ENCODE measurements at regions not wholly inside any gene's neighbourhood (a gene's known extent, or its start where the extent isn't known, plus 50 kb on each side); places are given as distances from the start of the nearest gene placed in this dataset.
"Not testable (repeated sequence)": the region's sequence is repeated elsewhere in the genome, so short reads cannot be mapped to it uniquely, and the experiment has no call there.

GRCh38 chr17:49900801-49901200, 52.9 kb upstream of the TAC4 start:
- not testable (repeated sequence) for TF ChIP-seq CTCF (IDR thresholded peaks at IDR 0.05); REST (IDR thresholded peaks at IDR 0.05; ENCODE audit: insufficient read depth in 1 of 2, low read depth in 2 of 2, low read length in 1 of 2)

Measured in Panc1 (cell line).